C4-2B (cell line): ENCODE measurements at regions not wholly inside any gene's neighbourhood (a gene's known extent, or its start where the extent isn't known, plus 50 kb on each side); places are given as distances from the start of the nearest gene placed in this dataset.

Experiments
- H3K27ac ChIP-seq: fragments of 450-650 bp; 2 replicates; pipeline ENCODE4 v1.5.1; 2017
- CTCF ChIP-seq: fragments of 450-650 bp; conservative IDR thresholded peaks from 2 replicates; pipeline ENCODE4 v1.5.1; 2017; ENCODE audit warnings: mild to moderate bottlenecking
- ZFX ChIP-seq: fragments of 450-650 bp; IDR thresholded peaks from 2 replicates; pipeline ENCODE4 v1.6.1; 2017

- H3K27ac ChIP-seq = no peak overlapping the region
- no peak for TF ChIP-seq ZFX
- no peak for TF ChIP-seq CTCF
Measured at GRCh38 chr16:82567175-82567574, 59.6 kb upstream of the CDH13 start.

- H3K27ac ChIP-seq = no peak overlapping the region
- TF ChIP-seq ZFX (no peak), CTCF (no peak)
Measured at GRCh38 chr16:82563401-82563800, 63.4 kb upstream of the CDH13 start.

- TF ChIP-seq ZFX = no peak
- TF ChIP-seq CTCF = no peak
Measured at GRCh38 chr16:82562183-82562683, 64.5 kb upstream of the CDH13 start.

GRCh38 chr16:82560805-82561325 is 65.9 kb upstream of the CDH13 start:
- no peak overlapping the region for H3K27ac ChIP-seq
- TF ChIP-seq CTCF (no peak), ZFX (no peak)

More at GRCh38 chr16:82562183-82562683, 64.5 kb upstream of the CDH13 start:
- no peak overlapping the region for H3K27ac ChIP-seq

- H3K27ac ChIP-seq = no peak overlapping the region
- no peak for TF ChIP-seq CTCF
- TF ChIP-seq ZFX = no peak
Measured at GRCh38 chr16:82544378-82545160, 82.2 kb upstream of the CDH13 start.

- TF ChIP-seq CTCF = no peak
- no peak for TF ChIP-seq ZFX
- H3K27ac ChIP-seq = no peak overlapping the region
Measured at GRCh38 chr16:82542714-82543113, 84.1 kb upstream of the CDH13 start.

- no peak overlapping the region for H3K27ac ChIP-seq
- TF ChIP-seq ZFX (no peak), CTCF (no peak)
Measured at GRCh38 chr16:82541103-82541502, 85.7 kb upstream of the CDH13 start.
